ENCODE measurements at regions not wholly inside any gene's neighbourhood (a gene's known extent, or its start where the extent isn't known, plus 50 kb on each side); places are given as distances from the start of the nearest gene placed in this dataset.

DNA sequence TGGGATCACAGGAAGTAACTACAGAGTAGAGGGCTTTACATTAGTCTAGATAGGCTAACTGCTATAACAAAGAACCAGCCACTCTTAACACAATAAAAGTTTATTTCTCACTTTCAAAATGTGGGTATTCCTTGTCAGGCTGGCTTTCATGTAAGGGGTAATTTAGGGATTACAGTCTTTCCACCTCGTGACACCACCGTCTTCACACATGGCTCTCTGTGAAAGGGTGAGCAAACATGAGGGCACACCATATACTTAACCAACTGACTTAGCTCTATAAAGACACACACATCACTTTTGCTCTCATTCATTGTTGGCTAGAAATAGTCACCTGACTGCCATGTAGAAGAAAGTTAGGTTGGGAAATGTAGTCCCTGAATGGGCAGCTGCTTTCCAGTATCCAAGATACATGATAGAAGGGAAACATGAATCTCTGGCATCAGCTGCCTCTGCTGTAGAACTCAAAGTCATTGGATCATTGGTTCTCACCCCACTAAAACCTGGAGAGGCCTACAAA is 66.1 kb upstream of the CRY1 start:
- peaks cover 25% of the 10 kb centered on the region for H3K9me3 Mint-ChIP-seq
- no peak for DNase-seq
- H3K27me3 Mint-ChIP-seq (ENCODE audit: insufficient read depth): peaks cover 4% of the 10 kb centered on the region
- H3K27ac Mint-ChIP-seq: no peak overlapping the region
- H3K4me1 Mint-ChIP-seq (ENCODE audit: low read depth): no peaks in the 10 kb centered on the region
- TF ChIP-seq, protein P1, sequence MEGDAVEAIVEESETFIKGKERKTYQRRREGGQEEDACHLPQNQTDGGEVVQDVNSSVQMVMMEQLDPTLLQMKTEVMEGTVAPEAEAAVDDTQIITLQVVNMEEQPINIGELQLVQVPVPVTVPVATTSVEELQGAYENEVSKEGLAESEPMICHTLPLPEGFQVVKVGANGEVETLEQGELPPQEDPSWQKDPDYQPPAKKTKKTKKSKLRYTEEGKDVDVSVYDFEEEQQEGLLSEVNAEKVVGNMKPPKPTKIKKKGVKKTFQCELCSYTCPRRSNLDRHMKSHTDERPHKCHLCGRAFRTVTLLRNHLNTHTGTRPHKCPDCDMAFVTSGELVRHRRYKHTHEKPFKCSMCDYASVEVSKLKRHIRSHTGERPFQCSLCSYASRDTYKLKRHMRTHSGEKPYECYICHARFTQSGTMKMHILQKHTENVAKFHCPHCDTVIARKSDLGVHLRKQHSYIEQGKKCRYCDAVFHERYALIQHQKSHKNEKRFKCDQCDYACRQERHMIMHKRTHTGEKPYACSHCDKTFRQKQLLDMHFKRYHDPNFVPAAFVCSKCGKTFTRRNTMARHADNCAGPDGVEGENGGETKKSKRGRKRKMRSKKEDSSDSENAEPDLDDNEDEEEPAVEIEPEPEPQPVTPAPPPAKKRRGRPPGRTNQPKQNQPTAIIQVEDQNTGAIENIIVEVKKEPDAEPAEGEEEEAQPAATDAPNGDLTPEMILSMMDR (IDR thresholded peaks at IDR 0.05): no peak
- no peak overlapping the region for H3K4me3 Mint-ChIP-seq
- H3K36me3 Mint-ChIP-seq (ENCODE audit: low read depth): no peaks in the 10 kb centered on the region; the same call in 1 of the 2 replicates

DNA sequence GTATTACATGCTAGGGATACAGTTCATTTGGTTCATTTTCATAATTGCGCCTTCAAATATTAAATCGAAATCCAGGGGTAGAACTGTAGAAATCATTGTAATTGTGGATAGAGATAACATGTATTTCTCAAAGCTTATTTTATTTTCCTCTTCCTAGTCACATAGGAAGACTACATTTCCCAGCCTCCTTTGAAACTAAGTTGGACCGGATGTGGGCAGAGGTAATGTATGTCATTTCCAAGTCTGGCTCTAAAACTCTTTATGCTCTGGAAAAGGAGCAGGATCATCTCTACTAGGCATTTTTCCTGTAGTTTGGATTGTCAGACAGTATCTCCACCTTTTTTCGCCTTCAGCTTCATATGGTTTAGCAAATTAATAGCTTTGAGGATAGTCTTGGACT is 70.1 kb upstream of the CRY1 start:
- no peak for DNase-seq
- peaks cover 20% of the 10 kb centered on the region for H3K9me3 Mint-ChIP-seq
- no peak overlapping the region for H3K4me3 Mint-ChIP-seq
- no peaks in the 10 kb centered on the region; the same call in 1 of the 2 replicates for H3K27me3 Mint-ChIP-seq (ENCODE audit: insufficient read depth)
- no peak overlapping the region for H3K27ac Mint-ChIP-seq
- TF ChIP-seq, protein P1 (IDR thresholded peaks at IDR 0.05): no peak
- no peaks in the 10 kb centered on the region for H3K4me1 Mint-ChIP-seq (ENCODE audit: low read depth)
- no peaks in the 10 kb centered on the region for H3K36me3 Mint-ChIP-seq (ENCODE audit: low read depth)

DNA sequence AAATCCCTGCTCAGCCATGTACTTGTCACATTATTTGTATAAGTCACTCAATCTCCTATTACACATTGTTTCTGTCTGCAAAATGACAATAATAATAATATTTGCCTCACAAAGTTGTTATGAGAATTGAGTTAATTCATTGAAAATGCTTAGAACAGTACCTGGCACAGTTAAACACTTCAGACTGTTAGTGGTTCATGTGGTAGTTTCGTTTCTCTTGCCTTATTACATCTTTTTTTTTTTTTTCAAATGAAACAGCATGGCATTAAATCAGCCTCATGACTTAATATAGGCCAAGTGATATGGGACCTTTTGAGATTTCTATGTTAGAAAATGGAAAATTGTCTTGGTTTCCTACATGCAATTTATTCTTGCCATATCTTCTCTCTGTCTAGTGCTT is 71.0 kb upstream of the CRY1 start:
- Mint-ChIP-seq H3K4me3 (no peak overlapping the region), H3K4me1 (ENCODE audit: low read depth) (no peaks in the 10 kb centered on the region), H3K36me3 (ENCODE audit: low read depth) (no peaks in the 10 kb centered on the region), H3K27ac (no peak overlapping the region), H3K27me3 (ENCODE audit: insufficient read depth) (no peaks in the 10 kb centered on the region; the same call in 1 of the 2 replicates), H3K9me3 (peaks cover 14% of the 10 kb centered on the region)
- no peak for DNase-seq
- TF ChIP-seq, protein P1 (IDR thresholded peaks at IDR 0.05): no peak

DNA sequence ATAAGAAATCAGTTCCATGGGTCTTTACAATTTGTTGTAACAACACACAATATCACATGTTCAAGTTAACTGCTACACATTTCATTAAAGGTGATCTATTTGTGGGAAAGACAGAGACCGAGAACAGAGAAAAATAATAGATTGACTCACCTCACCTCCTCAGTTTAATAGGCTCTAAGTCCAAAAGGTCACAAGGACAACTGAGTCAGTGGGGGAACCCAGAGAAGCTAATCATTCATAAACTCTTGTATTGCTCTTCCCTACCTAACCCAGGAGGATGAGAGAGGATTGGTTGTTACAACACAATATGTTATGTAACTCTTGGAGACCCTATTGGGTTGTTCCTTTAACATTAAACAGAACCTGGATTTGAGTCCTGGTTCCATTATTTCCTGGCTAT is 72.2 kb upstream of the CRY1 start:
- Mint-ChIP-seq H3K9me3 (peaks cover 12% of the 10 kb centered on the region), H3K27ac (no peak overlapping the region), H3K4me3 (no peak overlapping the region), H3K27me3 (ENCODE audit: insufficient read depth) (no peaks in the 10 kb centered on the region; the same call in 1 of the 2 replicates), H3K36me3 (ENCODE audit: low read depth) (no peaks in the 10 kb centered on the region), H3K4me1 (ENCODE audit: low read depth) (no peaks in the 10 kb centered on the region)
- DNase-seq: no peak
- TF ChIP-seq, protein P1 (IDR thresholded peaks at IDR 0.05): no peak

DNA sequence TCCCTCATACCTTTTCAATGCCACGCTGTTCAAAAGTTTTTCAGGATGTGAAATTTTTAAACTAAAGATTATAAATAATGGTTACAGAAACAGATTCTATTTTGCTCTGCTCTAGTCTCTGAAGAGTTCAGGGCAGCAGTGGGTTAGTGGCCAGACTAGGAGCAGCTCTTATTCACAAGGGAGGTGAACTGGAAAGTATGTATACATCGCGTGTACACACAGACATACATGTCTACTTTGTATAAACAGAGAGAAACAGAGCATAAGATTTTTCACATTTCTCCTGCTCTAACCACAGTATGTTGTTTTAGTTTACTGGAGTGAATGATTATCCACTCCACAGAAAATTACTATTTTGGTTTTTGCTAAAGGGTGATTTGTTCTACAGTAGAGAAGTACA is 74.4 kb upstream of the CRY1 start:
- TF ChIP-seq, protein P1 (IDR thresholded peaks at IDR 0.05): no peak
- H3K4me1 Mint-ChIP-seq (ENCODE audit: low read depth): no peaks in the 10 kb centered on the region
- peaks cover 4% of the 10 kb centered on the region for H3K9me3 Mint-ChIP-seq
- H3K27ac Mint-ChIP-seq: no peak overlapping the region
- no peak overlapping the region for H3K4me3 Mint-ChIP-seq
- H3K36me3 Mint-ChIP-seq (ENCODE audit: low read depth): no peaks in the 10 kb centered on the region
- H3K27me3 Mint-ChIP-seq (ENCODE audit: insufficient read depth): no peaks in the 10 kb centered on the region
- DNase-seq: no peak

DNA sequence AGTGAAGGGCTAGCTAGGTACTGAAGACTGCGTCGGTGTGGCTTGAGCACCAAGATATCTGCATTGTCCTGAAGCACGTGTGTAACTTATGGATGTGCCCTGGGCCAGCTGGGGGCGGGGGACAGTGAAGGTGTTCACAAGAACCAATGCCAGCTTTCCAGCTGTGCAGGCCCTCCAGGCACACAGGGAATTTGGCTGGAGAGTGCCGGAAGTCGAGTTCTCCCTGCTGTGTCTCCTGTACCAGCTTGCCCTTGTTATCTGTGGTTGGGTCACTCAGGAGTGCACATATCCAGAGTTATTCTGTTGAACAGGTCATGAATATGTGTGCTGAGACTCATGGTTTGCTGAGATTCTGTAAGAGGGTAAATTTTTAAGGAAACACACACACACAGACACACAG is 75.9 kb upstream of the CRY1 start:
- TF ChIP-seq, protein P1 (IDR thresholded peaks at IDR 0.05): no peak
- DNase-seq: no peak
- H3K4me1 Mint-ChIP-seq (ENCODE audit: low read depth): no peaks in the 10 kb centered on the region
- H3K27me3 Mint-ChIP-seq (ENCODE audit: insufficient read depth): no peaks in the 10 kb centered on the region
- H3K27ac Mint-ChIP-seq: no peak overlapping the region
- no peaks in the 10 kb centered on the region for H3K36me3 Mint-ChIP-seq (ENCODE audit: low read depth)
- no peak overlapping the region for H3K4me3 Mint-ChIP-seq
- H3K9me3 Mint-ChIP-seq: peaks cover 4% of the 10 kb centered on the region
